C4-2B (cell line): ENCODE measurements at regions not wholly inside any gene's neighbourhood (a gene's known extent, or its start where the extent isn't known, plus 50 kb on each side); places are given as distances from the start of the nearest gene placed in this dataset.

Experiments
- CTCF ChIP-seq: fragments of 450-650 bp; conservative IDR thresholded peaks from 2 replicates; pipeline ENCODE4 v1.5.1; 2017; ENCODE audit warnings: mild to moderate bottlenecking
- ZFX ChIP-seq: fragments of 450-650 bp; IDR thresholded peaks from 2 replicates; pipeline ENCODE4 v1.6.1; 2017

DNA sequence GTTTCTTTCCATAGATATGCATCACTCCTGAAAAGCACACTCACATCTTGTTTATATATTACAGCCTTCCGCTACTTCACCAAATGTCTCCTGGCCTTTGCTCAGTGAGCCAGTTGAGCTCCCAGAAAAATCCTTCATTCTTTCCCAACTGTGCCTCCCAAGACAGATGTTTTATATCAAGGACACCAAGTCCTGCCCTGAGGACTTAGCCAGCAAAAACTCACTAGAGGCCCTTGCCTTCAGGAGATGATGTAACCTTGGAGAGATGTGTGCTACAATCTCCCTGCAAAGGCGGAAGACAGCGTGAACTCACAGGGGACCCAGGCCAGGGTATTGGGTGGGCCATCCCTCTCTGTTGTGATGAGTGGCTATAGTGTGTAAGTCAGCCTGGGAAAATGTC, 86.1 kb upstream of the CTAGE1 start:
- TF ChIP-seq CTCF: no peak
- no peak for TF ChIP-seq ZFX
